OCI-LY7 (cell line): ENCODE measurements at regions not wholly inside any gene's neighbourhood (a gene's known extent, or its start where the extent isn't known, plus 50 kb on each side); places are given as distances from the start of the nearest gene placed in this dataset.

Experiments
- BruUV-seq: library from RNA; stranded (reverse); fragments of 400-500 nt; replicated peaks from 2 replicates; lab custom pipeline; 2021; lab: Mats Ljungman, UMichigan
- CTCF ChIA-PET: fragments of 300-600 bp; sonication (Branson Sonifier 250); formaldehyde crosslinking; loops from one replicate; lab custom pipeline; 2022; ENCODE audit warnings: antibody characterized with exemption; ENCODE audit not compliant: unreplicated experiment; lab: Charles Lee
- POLR2A ChIA-PET: fragments of 300-600 bp; sonication (Branson Sonifier 250); formaldehyde crosslinking; loops from one replicate; lab custom pipeline; 2022; ENCODE audit warnings: antibody characterized with exemption; lab: Charles Lee
- DNase-seq: peaks from one replicate; pipeline ENCODE4 v3.0.0-alpha.2; 2015; ENCODE audit warnings: low spot score
- H2AFZ ChIP-seq: fragments of 200-600 bp; sonication (generic), shearing (Covaris generic); 2 replicates; pipeline ENCODE4 v1.6.1; 2014; ENCODE audit warnings: mild to moderate bottlenecking, antibody characterized with exemption, low read length, moderate library complexity
- H3K27ac ChIP-seq: fragments of 200-600 bp; sonication (generic); 2 replicates; pipeline ENCODE4 v1.5.1; 2014; ENCODE audit warnings: mixed run types, low read depth, mild to moderate bottlenecking, moderate library complexity, low read length, inconsistent platforms; ENCODE audit not compliant: poor library complexity, severe bottlenecking
- H3K36me3 ChIP-seq: fragments of 200-600 bp; sonication (generic); 2 replicates; pipeline ENCODE4 v1.6.1; 2014; ENCODE audit warnings: mild to moderate bottlenecking, antibody characterized with exemption, low read length, moderate library complexity, mixed read lengths; ENCODE audit not compliant: insufficient read depth
- H3K4me1 ChIP-seq: fragments of 200-600 bp; sonication (generic); 2 replicates; pipeline ENCODE4 v1.5.1; 2014; ENCODE audit warnings: mild to moderate bottlenecking, low read length; ENCODE audit not compliant: insufficient read depth, poor library complexity, severe bottlenecking
- H3K4me2 ChIP-seq: fragments of 200-600 bp; sonication (generic); 2 replicates; pipeline ENCODE4 v1.6.1; 2014; ENCODE audit warnings: mild to moderate bottlenecking, low read length
- H3K4me3 ChIP-seq: fragments of 200-600 bp; sonication (generic); 2 replicates; pipeline ENCODE4 v1.5.1; 2014; ENCODE audit warnings: mild to moderate bottlenecking, low read depth, low read length; ENCODE audit not compliant: poor library complexity, severe bottlenecking
- H3K79me2 ChIP-seq: fragments of 200-600 bp; sonication (generic); 2 replicates; pipeline ENCODE4 v1.6.1; 2016; ENCODE audit warnings: low read depth, mild to moderate bottlenecking, low read length, moderate library complexity, mixed read lengths; ENCODE audit not compliant: insufficient read depth
- H3K9me2 ChIP-seq: fragments of 200-600 bp; sonication (generic); 2 replicates; pipeline ENCODE4 v1.6.1; 2016; ENCODE audit warnings: mild to moderate bottlenecking, low read length, mixed read lengths; ENCODE audit not compliant: insufficient read depth
- H3K9me3 ChIP-seq: fragments of 200-600 bp; sonication (generic); 2 replicates; pipeline ENCODE4 v1.6.1; 2014; ENCODE audit warnings: mild to moderate bottlenecking, mixed run types, low read length, mixed read lengths
- H4K20me1 ChIP-seq: fragments of 200-600 bp; sonication (generic); 2 replicates; pipeline ENCODE4 v1.6.1; 2014; ENCODE audit warnings: mild to moderate bottlenecking, antibody characterized with exemption, low read length, moderate library complexity, mixed read lengths; ENCODE audit not compliant: insufficient read depth
- CTCF ChIP-seq: fragments of 200-600 bp; sonication (generic); conservative IDR thresholded peaks from 2 replicates; pipeline ENCODE4 v1.5.1; 2014; ENCODE audit warnings: mild to moderate bottlenecking, antibody characterized with exemption, low read length, moderate library complexity, mixed read lengths
- EZH2phosphoT487 ChIP-seq: fragments of 200-600 bp; sonication (generic); IDR thresholded peaks from 2 replicates; pipeline ENCODE4 v1.6.1; 2018; ENCODE audit warnings: low read depth, borderline replicate concordance, mild to moderate bottlenecking, mixed run types, antibody characterized with exemption, low read length, moderate library complexity, mixed read lengths
- intact Hi-C: fragments of 100-400 bp; cut with micrococcal nuclease; formaldehyde crosslinking; loops from one replicate; pipeline ENCODE4 v1.10.0; 2022; ENCODE audit not compliant: unreplicated experiment

DNA sequence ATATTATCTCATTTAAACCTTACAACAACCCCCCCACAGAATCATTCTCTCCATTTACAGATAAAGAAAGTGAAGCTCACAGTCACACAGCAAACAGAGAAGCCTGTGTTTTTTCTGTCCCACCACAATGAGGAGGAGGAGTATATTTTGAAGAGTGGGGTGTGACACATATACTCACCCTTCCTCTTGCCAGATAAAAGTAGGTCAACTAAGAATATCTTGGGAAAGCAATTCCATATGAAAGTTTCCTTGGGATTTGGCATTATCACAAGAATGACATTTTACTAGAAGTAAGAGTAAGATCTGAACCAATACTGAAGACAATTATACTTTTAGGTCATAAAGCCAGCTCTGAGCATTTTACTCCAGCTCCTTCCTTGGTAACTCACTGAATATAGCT lies 287.5 kb upstream of the HTR2A start:
- no peak overlapping the region for H3K4me3 ChIP-seq
- no peak overlapping the region for H3K4me2 ChIP-seq
- H3K79me2 ChIP-seq, result no peaks in the 10 kb centered on the region
- no TSS peak for BruUV-seq
- no peaks in the 10 kb centered on the region for H3K9me2 ChIP-seq
- H3K27ac ChIP-seq, result no peak overlapping the region
- CTCF ChIA-PET, result no interaction called here
- H3K9me3 ChIP-seq, result no peaks in the 10 kb centered on the region
- intact Hi-C loops, result no loop called here
- no peak for DNase-seq
- no peak overlapping the region for H2AFZ ChIP-seq
- no peaks in the 10 kb centered on the region for H3K4me1 ChIP-seq
- no peaks in the 10 kb centered on the region for H3K36me3 ChIP-seq
- no peak for TF ChIP-seq CTCF
- TF ChIP-seq EZH2phosphoT487, result no peak
- POLR2A ChIA-PET, result no interaction called here
- H4K20me1 ChIP-seq, result no peaks in the 10 kb centered on the region

- no peak overlapping the region for H2AFZ ChIP-seq
- no peaks in the 10 kb centered on the region for H3K9me3 ChIP-seq
- BruUV-seq, result no TSS peak
- intact Hi-C loops, result no loop called here
- no peaks in the 10 kb centered on the region for H3K79me2 ChIP-seq
- H3K4me1 ChIP-seq, result no peaks in the 10 kb centered on the region
- DNase-seq, result no peak
- no peak for TF ChIP-seq CTCF
- no peak for TF ChIP-seq EZH2phosphoT487
- H3K36me3 ChIP-seq, result no peaks in the 10 kb centered on the region
- no peaks in the 10 kb centered on the region for H4K20me1 ChIP-seq
- POLR2A ChIA-PET, result no interaction called here
- H3K9me2 ChIP-seq, result no peaks in the 10 kb centered on the region
- no peak overlapping the region for H3K4me2 ChIP-seq
- CTCF ChIA-PET, result no interaction called here
- H3K27ac ChIP-seq, result no peak overlapping the region
- H3K4me3 ChIP-seq, result no peak overlapping the region
Measured at GRCh38 chr13:47179321-47179720, 282.5 kb upstream of the HTR2A start.

GRCh38 chr13:47178090-47178950 lies 281.5 kb upstream of the HTR2A start:
- no TSS peak for BruUV-seq
- H3K9me2 ChIP-seq, result no peaks in the 10 kb centered on the region
- CTCF ChIA-PET, result no interaction called here

More at GRCh38 chr13:47178090-47178950, 281.5 kb upstream of the HTR2A start:
- Histone ChIP-seq H3K79me2 (no peaks in the 10 kb centered on the region), H3K27ac (no peak overlapping the region), H3K9me3 (no peaks in the 10 kb centered on the region), H2AFZ (no peak overlapping the region), H3K4me3 (no peak overlapping the region), H4K20me1 (no peaks in the 10 kb centered on the region), H3K36me3 (no peaks in the 10 kb centered on the region), H3K4me1 (no peaks in the 10 kb centered on the region), H3K4me2 (no peak overlapping the region)
- DNase-seq, result peak; percentile 2
- POLR2A ChIA-PET, result no interaction called here
- TF ChIP-seq CTCF (no peak), EZH2phosphoT487 (no peak)
- intact Hi-C loops, result no loop called here
